HFFc6 (cell line): ENCODE measurements at regions not wholly inside any gene's neighbourhood (a gene's known extent, or its start where the extent isn't known, plus 50 kb on each side); places are given as distances from the start of the nearest gene placed in this dataset.

ENCODE experiments used
- DNase-seq: peaks from one replicate; pipeline ENCODE4 v3.0.0-alpha.2; 2018
- H3K27ac Mint-ChIP-seq: 2 replicates; pipeline ENCODE4 v1.8.0; 2020; ENCODE audit warnings: mild to moderate bottlenecking, mixed read lengths
- H3K27me3 Mint-ChIP-seq: 2 replicates; pipeline ENCODE4 v1.8.0; 2021; ENCODE audit warnings: mild to moderate bottlenecking, moderate library complexity, mixed read lengths; ENCODE audit not compliant: insufficient read depth
- H3K36me3 Mint-ChIP-seq: 2 replicates; pipeline ENCODE4 v1.8.0; 2021; ENCODE audit warnings: low read depth, mixed read lengths
- H3K4me1 Mint-ChIP-seq: 2 replicates; pipeline ENCODE4 v1.8.0; 2020; ENCODE audit warnings: low read depth, mixed read lengths
- H3K4me3 Mint-ChIP-seq: 2 replicates; pipeline ENCODE4 v1.8.0; 2020; ENCODE audit warnings: mild to moderate bottlenecking, moderate library complexity, mixed read lengths
- H3K9me3 Mint-ChIP-seq: 2 replicates; pipeline ENCODE4 v1.8.0; 2020; ENCODE audit warnings: mild to moderate bottlenecking, mixed read lengths
- TF ChIP-seq, protein P1 (sequence below): fragments of 200-600 bp; sonication (generic); IDR thresholded peaks from 2 replicates; pipeline ENCODE4 v1.5.0; 2021; ENCODE audit warnings: antibody characterized with exemption, mild to moderate bottlenecking

GRCh38 chr15:69557707-69558409 is 105.2 kb downstream of the RPLP1 start:
- DNase-seq, result no peak
- H3K27me3 Mint-ChIP-seq, result peaks cover 21% of the 10 kb centered on the region
- peak overlapping the region; percentile 6; the same call in 1 of the 2 replicates for H3K4me3 Mint-ChIP-seq
- H3K4me1 Mint-ChIP-seq, result peaks cover 30% of the 10 kb centered on the region
- H3K36me3 Mint-ChIP-seq, result no peaks in the 10 kb centered on the region
- TF ChIP-seq, protein P1, sequence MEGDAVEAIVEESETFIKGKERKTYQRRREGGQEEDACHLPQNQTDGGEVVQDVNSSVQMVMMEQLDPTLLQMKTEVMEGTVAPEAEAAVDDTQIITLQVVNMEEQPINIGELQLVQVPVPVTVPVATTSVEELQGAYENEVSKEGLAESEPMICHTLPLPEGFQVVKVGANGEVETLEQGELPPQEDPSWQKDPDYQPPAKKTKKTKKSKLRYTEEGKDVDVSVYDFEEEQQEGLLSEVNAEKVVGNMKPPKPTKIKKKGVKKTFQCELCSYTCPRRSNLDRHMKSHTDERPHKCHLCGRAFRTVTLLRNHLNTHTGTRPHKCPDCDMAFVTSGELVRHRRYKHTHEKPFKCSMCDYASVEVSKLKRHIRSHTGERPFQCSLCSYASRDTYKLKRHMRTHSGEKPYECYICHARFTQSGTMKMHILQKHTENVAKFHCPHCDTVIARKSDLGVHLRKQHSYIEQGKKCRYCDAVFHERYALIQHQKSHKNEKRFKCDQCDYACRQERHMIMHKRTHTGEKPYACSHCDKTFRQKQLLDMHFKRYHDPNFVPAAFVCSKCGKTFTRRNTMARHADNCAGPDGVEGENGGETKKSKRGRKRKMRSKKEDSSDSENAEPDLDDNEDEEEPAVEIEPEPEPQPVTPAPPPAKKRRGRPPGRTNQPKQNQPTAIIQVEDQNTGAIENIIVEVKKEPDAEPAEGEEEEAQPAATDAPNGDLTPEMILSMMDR, result no peak
- no peaks in the 10 kb centered on the region; the same call in 1 of the 2 replicates for H3K9me3 Mint-ChIP-seq
- H3K27ac Mint-ChIP-seq, result peak overlapping the region; percentile 47; the same call in 1 of the 2 replicates

DNA sequence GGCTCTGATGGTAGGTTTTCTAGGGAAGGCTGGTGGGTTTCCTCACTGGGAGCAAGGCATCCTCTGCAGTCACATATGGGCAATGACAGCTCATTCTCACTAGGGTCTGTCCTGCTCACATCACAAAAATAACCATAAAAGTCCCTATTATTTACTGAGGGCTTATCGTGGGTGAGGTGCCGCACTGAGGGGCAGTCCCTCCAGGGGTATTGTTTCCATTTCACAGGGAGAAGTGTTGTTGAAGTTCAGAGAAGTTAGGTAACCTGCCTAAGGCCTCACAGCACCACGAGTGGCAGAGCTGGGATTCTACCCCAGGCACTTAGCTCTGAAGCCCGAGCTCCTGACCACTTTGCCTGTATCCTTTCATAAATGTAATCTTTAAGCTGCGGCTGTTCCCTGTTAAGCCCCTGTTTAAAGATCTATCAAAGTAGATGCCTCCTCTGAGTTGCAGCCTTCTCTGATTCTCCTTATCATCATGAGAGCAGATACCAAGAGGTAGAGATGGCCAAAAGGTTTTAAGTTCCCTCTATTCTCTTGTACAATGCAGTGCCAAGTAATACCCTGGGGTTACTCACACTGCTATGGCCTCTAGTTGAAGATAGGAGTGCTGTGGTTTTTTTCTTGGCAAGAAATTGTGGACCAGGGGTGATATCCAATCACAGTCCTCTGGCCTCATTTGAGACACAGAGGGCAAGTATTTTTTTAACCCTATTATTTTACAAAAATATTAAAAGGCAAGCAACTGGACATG is 107.0 kb downstream of the RPLP1 start:
- TF ChIP-seq, protein P1, result no peak
- H3K4me1 Mint-ChIP-seq, result peaks cover 30% of the 10 kb centered on the region
- H3K36me3 Mint-ChIP-seq, result no peaks in the 10 kb centered on the region
- peaks cover 21% of the 10 kb centered on the region for H3K27me3 Mint-ChIP-seq
- H3K9me3 Mint-ChIP-seq, result no peaks in the 10 kb centered on the region
- no peak for DNase-seq
- H3K27ac Mint-ChIP-seq, result no peak overlapping the region
- H3K4me3 Mint-ChIP-seq, result no peak overlapping the region

DNA sequence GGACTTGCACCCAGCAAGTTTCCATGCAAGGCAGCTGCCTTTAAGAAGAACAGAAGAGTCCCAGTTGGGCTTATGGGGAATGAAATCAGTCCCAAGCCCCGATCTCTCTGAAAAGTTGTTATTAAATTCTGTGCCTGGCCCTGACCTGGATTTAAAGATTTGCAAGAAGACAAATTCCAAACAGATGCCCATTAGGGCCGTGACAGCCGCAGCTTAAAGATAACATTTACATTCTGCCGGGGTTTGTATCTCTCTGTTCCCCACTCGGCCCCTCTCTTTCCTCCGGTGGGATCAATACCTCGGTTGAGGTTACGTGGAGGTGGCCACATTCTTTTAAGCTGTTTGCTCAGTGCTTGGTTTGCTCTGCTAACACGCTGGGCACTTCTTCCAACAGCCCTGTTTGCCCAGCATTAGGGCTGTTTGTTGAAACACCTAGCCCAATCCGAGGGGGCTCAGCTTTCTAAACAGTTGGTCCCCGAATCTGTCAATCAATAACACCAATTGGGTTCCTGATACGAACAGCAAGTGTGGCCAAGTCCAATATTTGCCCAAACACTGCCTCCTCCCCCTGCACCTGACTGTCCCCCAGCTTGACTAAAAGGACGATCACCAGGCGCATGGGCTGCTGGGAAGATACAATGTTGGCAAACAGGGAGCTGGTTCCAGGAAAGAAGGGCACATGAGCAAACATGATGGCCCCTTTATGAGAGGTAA is 108.6 kb downstream of the RPLP1 start:
- no peaks in the 10 kb centered on the region for H3K9me3 Mint-ChIP-seq
- H3K27ac Mint-ChIP-seq, result no peak overlapping the region
- peaks cover 27% of the 10 kb centered on the region for H3K27me3 Mint-ChIP-seq
- TF ChIP-seq, protein P1, result no peak
- DNase-seq, result no peak
- H3K4me3 Mint-ChIP-seq, result no peak overlapping the region
- peaks cover 24% of the 10 kb centered on the region for H3K4me1 Mint-ChIP-seq
- no peaks in the 10 kb centered on the region for H3K36me3 Mint-ChIP-seq

- no peak for DNase-seq
- Mint-ChIP-seq H3K36me3 (no peaks in the 10 kb centered on the region), H3K9me3 (no peaks in the 10 kb centered on the region), H3K4me3 (no peak overlapping the region), H3K27me3 (peaks cover 31% of the 10 kb centered on the region), H3K27ac (no peak overlapping the region), H3K4me1 (peaks cover 15% of the 10 kb centered on the region)
- TF ChIP-seq, protein P1, result no peak
These were observed 109.5 kb downstream of the RPLP1 start for GRCh38 chr15:69562116-69562515.

- H3K9me3 Mint-ChIP-seq, result no peaks in the 10 kb centered on the region
- no peak overlapping the region for H3K4me3 Mint-ChIP-seq
- H3K27me3 Mint-ChIP-seq, result peaks cover 29% of the 10 kb centered on the region
- DNase-seq, result no peak
- H3K4me1 Mint-ChIP-seq, result peaks cover 11% of the 10 kb centered on the region
- no peak overlapping the region for H3K27ac Mint-ChIP-seq
- no peaks in the 10 kb centered on the region for H3K36me3 Mint-ChIP-seq
- TF ChIP-seq, protein P1, result no peak
These were observed 109.9 kb downstream of the RPLP1 start for GRCh38 chr15:69562564-69562963.
